ENCODE measurements at regions not wholly inside any gene's neighbourhood (a gene's known extent, or its start where the extent isn't known, plus 50 kb on each side); places are given as distances from the start of the nearest gene placed in this dataset.

DNA sequence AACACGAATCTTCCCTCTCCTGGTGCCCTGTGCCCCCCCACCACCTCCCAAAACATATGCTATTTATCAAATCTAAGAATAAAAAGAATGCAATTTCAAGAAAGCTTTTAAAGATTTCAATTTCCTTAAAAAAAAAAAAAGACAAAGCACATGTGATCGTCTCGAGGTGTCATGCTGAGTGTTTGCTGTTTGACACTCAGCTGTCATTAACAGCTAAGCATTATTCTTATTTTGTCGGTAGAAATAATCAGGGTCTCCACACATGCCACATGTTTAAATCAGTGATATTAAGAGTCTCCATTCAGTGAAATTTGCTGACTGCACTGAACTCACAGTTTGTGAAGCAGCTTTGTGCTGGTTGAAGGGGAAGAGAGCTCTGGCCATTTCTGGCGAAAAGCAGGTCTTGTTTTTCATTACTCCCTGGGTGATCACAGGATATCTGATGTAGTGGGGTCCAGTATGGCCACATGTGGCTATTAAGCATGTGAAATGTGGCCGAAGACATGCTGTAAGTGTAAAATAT, 281.8 kb downstream of the SATB1 start:
- TF ChIP-seq POLR2A (IDR thresholded peaks at IDR 0.05; ENCODE audit: low read depth, low read length), result no peak
- no peak for TF ChIP-seq SPI1 (IDR thresholded peaks at IDR 0.05; ENCODE audit: low read depth, low read length)
- no peak for TF ChIP-seq POLR2AphosphoS5 (IDR thresholded peaks at IDR 0.05; ENCODE audit: low read depth, low read length)
- TF ChIP-seq POU2F2 (IDR thresholded peaks at IDR 0.05; ENCODE audit: low read depth, low read length), result no peak

Measured in GM12891 (cell line).